ENCODE measurements at regions not wholly inside any gene's neighbourhood (a gene's known extent, or its start where the extent isn't known, plus 50 kb on each side); places are given as distances from the start of the nearest gene placed in this dataset.

- DNase-seq: no peak
Measured at GRCh38 chr7:156257904-156258303, 382.7 kb upstream of the RNF32 start.

GRCh38 chr7:156255635-156256034 lies 384.9 kb upstream of the RNF32 start:
- DNase-seq: no peak

GRCh38 chr7:156251861-156252260 lies 388.7 kb upstream of the RNF32 start:
- no peak for DNase-seq

- DNase-seq: no peak
Measured at GRCh38 chr7:156240532-156240931, 400.0 kb upstream of the RNF32 start.

- DNase-seq: no peak
Measured at GRCh38 chr7:156238366-156239133, 402.0 kb upstream of the RNF32 start.

- no peak for DNase-seq
Measured at GRCh38 chr7:156237614-156238013, 403.0 kb upstream of the RNF32 start.

GRCh38 chr7:156236936-156237599 lies 403.5 kb upstream of the RNF32 start:
- DNase-seq: no peak

- no peak for DNase-seq
Measured at GRCh38 chr7:156236181-156236889, 404.2 kb upstream of the RNF32 start.

GRCh38 chr7:156234666-156235494 lies 405.7 kb upstream of the RNF32 start:
- no peak for DNase-seq

- no peak for DNase-seq
Measured at GRCh38 chr7:156234192-156234591, 406.4 kb upstream of the RNF32 start.

GRCh38 chr7:156232931-156233705 lies 407.5 kb upstream of the RNF32 start:
- DNase-seq: no peak

- DNase-seq: no peak
Measured at GRCh38 chr7:156230576-156230975, 410.0 kb upstream of the RNF32 start.

GRCh38 chr7:156224833-156225225 lies 412.6 kb upstream of the SHH start:
- DNase-seq: no peak

- no peak for DNase-seq
Measured at GRCh38 chr7:156223935-156224832, 411.9 kb upstream of the SHH start.

- no peak for DNase-seq
Measured at GRCh38 chr7:156222611-156223010, 410.3 kb upstream of the SHH start.

- no peak for DNase-seq
Measured at GRCh38 chr7:156222151-156222550, 409.9 kb upstream of the SHH start.

GRCh38 chr7:156220701-156221100 lies 408.4 kb upstream of the SHH start:
- DNase-seq: no peak

GRCh38 chr7:156220078-156220605 lies 407.9 kb upstream of the SHH start:
- no peak for DNase-seq

- DNase-seq: no peak
Measured at GRCh38 chr7:156219307-156220077, 407.2 kb upstream of the SHH start.

Measured in NCI-H1436 treated with DMSO at 0.1 percent for 48 hours (cell line).